ENCODE measurements at regions not wholly inside any gene's neighbourhood (a gene's known extent, or its start where the extent isn't known, plus 50 kb on each side); places are given as distances from the start of the nearest gene placed in this dataset.

DNA sequence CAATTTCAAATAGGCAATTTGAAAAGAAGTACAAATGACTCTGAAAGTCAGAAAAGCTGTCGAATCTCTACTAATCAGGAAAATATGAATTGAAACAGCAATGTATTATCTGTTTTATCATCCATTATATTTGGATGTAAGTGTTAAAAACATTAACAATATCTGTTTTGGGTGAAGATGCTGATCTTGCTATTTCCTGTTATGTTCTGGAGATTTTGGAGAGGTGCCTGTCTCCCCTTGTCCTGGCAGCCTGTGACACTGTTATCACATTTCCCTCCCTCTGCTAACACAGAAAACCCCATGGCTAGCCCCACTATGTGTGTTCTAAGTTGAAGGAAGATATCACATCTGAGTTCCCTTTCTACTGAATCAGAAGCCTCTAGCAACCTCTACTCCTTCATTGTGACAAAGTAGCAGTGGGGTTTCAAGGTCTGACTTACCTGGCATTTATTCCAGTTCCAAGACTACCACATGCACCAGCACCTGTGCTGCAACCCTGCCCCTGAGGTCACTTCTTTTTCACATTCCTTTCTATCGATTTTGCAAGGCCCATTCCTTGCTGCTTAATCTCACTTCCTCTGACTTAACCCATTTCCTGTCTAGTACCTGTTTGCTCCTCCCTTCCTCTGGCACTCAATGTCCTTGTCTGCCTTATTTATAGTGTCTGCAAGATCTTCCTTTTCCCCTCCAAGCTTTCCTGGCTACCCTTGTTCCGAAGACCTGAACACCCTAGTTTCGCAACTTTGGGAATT is 95.5 kb upstream of the COL8A1 start:
- DNase-seq (ENCODE audit: low spot score) = no peak

- DNase-seq (ENCODE audit: low spot score) = no peak
These were observed 97.2 kb upstream of the COL8A1 start for GRCh38 chr3:99541181-99541580.

- no peak for DNase-seq (ENCODE audit: low spot score)
These were observed 101.0 kb upstream of the COL8A1 start for GRCh38 chr3:99537416-99537815.

DNA sequence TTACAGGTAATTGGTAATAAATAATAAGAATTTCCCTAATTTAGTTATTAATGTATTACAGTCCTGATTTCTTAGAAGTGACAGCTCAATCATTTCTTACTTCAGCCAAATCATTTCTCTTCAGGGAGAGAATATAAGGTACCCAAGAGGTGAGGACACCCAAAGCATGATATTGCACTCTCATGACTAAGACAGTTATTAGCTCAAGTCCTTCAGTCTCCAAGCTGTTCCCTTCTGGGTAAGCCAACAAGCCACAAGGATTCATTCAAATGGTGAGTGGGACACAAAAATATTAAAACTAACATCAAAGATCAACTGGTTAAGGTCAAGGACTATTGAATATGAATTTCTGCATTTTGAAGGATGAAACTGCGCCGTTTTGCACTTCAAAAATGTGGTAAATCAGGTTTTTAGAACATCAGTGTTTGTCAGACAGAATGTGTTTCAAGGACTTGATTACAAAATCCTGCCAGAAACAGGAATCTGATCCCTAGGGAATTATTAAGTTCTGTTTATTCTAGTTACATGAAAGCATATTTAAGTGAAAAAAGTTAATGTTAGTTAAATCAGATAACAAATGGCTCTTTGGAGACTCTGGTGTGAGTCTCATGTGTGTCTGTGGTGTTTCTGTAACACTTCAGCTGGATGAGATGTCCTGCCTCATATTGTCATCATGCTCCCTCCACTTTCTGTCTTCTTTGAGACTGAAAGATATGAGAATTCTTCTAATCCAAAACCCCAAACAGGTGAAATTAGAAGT is 101.7 kb upstream of the COL8A1 start:
- DNase-seq (ENCODE audit: low spot score) = peak; percentile 79

DNA sequence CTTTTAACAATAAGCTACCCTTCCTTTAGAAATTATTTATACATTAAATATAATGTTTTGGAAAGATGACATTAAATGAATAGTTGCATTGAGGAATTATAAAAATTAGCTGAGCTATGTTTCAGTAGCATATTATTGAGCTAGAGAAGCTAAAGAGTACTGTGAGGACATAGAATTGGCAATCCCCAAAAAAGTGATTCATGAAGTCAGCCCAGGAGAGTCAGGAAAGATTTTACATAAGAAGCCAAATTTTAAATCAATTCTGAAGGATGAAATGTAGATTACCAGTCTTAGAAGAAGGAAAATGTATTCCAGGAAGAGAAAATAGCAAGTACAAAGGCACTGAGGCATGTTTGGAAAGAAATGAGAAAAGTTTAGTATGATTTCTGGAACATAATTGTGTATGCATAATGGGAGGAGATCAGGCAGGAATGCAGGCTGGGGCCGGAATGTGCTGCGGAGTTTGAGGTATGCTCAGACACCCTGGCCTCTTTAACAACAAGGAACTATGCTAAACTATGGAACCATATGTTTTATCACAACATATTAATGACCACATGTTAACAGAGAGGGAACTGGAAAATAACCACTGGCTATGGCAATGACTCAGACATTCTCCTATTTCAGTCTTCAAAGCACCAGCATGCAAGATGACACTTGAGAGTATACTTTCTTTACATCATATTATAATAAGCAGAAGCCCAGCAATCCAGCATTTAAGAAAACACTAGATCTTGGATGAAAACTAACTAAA is 103.3 kb upstream of the COL8A1 start:
- peak; percentile 90 for DNase-seq (ENCODE audit: low spot score)

DNA sequence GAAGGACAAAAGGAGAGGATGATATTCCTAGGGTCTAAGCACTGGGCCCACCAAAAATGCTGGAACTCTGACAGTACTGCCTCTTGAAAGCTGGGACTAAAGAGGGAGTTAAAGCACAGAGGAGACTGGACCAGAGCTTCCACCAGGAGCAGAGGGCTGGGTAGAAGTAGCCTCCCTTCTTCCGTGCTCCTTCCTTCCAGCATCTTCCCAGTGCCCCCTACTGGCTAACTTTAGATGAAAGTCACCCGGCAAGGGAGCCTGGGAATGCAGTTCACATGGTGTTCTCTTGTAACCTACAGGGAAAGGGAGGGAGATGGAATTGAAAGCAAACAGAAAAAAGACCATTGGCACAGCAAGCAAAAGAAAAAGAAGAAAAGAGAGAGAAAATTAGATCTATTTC is 106.1 kb upstream of the COL8A1 start:
- peak; percentile 23 for DNase-seq (ENCODE audit: low spot score)

DNA sequence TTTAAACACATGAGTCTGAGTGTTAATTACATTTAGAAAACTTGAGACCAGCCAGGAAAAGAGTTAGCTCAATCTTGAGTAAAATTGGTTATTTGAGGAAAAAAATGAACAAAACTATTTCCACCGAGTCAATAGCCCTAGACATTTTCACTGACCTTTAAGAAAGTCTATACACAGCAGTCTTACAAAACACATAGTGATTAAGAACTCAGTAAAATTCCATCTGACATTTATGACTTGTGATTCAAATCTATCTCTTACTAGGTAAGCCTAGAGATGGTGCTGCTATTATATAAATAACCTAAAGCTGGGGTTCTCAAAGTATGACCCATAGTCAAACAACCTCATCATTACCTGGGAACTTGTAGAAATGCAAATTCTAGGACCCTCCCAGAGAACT is 109.1 kb upstream of the COL8A1 start:
- DNase-seq (ENCODE audit: low spot score) = no peak

GRCh38 chr3:99526921-99527320 is 111.5 kb upstream of the COL8A1 start:
- DNase-seq (ENCODE audit: low spot score) = peak; percentile 80

DNA sequence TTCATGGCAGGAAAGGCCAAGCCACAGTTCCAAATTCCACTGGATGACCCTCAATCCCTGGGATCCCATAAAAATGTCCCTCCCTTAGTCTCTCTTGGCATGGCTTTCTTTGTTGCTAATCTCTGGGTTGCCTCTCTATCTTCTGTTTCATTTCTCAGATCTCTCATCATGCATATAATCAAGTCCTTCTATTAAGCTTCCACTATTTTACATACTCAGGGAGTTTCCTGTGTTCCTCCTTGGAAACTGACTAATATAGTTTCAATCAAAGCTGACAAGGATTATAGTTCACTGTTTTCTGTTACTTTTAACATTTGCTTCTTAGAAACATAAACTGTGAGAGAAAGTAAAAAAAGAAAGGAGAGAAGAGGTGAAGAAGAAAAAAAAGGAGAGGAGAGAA is 113.8 kb upstream of the COL8A1 start:
- DNase-seq (ENCODE audit: low spot score) = peak; percentile 64

- DNase-seq (ENCODE audit: low spot score) = no peak
These were observed 114.8 kb upstream of the COL8A1 start for GRCh38 chr3:99523431-99524127.

- DNase-seq (ENCODE audit: low spot score) = no peak
These were observed 116.2 kb upstream of the COL8A1 start for GRCh38 chr3:99522147-99522546.

DNA sequence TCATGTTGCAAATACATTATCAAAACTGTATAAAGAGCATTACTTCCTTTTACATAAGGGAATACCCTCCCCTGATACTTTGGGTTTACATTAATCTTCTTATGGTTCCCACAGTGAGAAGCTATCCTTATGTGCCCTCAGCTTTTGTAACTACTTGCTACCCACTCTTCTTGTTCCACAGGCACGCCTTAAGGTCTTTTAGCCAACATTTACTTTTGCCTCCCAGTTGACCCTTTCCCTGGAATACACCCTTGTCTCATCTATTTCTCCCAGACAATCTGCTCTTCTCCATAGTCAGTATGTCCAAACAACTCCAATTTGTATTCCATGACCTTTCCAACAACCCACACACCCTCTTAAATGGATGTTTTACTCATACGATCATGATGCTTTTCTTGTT is 116.8 kb upstream of the COL8A1 start:
- no peak for DNase-seq (ENCODE audit: low spot score)

GRCh38 chr3:99520513-99520912 is 117.9 kb upstream of the COL8A1 start:
- no peak for DNase-seq (ENCODE audit: low spot score)

DNA sequence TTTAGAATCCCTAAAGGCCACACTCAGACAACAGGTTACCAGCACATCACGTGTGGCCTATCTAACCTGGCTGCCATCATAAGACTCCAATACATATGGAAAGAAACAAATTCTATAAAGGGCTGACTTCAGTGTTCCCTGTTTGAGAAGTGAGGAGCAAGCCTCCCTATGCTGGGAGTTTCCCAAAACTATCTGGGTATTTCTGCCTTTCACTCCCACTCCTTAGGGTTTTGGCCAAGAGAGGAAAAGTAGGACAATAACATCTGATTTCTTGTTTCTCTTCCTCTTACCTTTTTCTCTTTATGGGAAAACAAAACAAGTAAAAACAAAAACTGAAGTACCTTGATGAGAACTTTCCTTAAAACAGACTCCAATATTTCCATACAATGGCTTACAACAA is 121.5 kb upstream of the COL8A1 start:
- no peak for DNase-seq (ENCODE audit: low spot score)

GRCh38 chr3:99515891-99516290 is 122.5 kb upstream of the COL8A1 start:
- no peak for DNase-seq (ENCODE audit: low spot score)

DNA sequence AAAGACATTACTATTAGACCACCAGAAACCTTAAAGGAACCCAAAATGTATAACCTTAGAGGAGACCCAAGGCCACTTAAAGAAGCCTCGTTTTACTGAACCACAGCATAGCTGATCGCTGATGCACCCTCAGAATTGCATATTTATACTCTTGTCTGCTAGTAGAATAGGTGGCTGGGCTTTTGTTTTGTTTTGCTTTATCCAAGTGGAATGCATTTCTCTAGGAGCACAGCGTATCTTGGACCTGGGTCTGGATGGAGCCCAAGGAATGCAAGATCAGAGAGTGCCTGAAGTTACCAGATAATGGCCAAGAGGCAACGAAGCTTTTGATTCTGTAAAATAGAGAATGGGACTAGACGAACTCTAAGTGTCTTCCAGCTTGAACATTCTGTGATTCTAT is 129.2 kb upstream of the COL8A1 start:
- no peak for DNase-seq (ENCODE audit: low spot score)

GRCh38 chr3:99508191-99508590 is 130.2 kb upstream of the COL8A1 start:
- no peak for DNase-seq (ENCODE audit: low spot score)

DNA sequence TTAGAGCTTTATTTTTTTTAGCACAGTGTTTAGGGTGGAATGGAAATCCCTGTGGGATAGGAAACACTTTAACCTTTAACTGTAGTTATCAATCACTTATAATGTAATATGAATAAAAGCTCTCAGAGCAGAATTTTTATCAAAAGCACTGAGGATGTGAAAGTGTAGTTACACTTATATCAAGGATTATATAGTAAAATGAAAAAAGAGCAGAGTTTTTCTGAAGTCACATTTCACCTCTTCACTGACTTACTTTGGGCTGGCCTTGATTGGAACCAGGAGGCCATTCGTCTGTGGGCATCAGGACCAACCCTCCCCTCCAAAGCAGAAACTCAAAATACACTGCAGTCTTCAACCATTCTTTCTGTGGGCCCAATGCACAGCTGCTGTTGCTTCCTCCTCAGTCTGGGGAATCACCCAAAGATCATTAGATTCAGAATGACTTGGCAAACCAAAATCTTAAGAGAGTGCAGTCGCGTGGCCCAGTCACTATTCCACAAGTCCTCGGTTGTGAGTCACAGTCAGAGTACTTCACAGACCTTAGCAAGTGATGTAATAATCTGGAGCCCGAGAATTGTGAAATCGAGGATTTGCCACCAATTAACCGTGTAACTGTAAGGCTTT is 132.6 kb upstream of the COL8A1 start:
- DNase-seq (ENCODE audit: low spot score) = no peak

- DNase-seq (ENCODE audit: low spot score) = no peak
These were observed 133.2 kb upstream of the COL8A1 start for GRCh38 chr3:99505200-99505599.

DNA sequence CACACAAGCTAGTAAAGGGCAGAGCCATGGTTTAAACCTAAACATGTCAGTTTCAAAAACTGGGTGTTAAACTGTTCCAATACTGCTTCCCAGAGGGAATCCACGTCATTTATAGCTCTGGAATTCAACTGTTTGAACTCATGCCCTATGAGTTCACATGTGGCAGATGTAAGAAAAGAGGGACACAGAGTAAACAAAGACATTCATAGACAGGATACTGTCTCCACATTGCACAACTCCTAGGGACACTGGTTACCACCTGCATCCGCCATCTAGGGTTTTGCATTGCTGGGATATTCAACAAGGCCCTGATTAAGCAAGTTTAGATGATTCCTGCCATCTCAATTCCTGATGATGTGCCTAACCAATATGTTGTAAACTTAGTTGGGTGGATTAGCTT is 134.1 kb upstream of the COL8A1 start:
- no peak for DNase-seq (ENCODE audit: low spot score)

GRCh38 chr3:99503350-99503749 is 135.0 kb upstream of the COL8A1 start:
- DNase-seq (ENCODE audit: low spot score) = peak; percentile 86
